ENCODE measurements at regions not wholly inside any gene's neighbourhood (a gene's known extent, or its start where the extent isn't known, plus 50 kb on each side); places are given as distances from the start of the nearest gene placed in this dataset.

GRCh38 chr2:64196963-64197362 lies 52.7 kb upstream of the PELI1 start:
- Histone ChIP-seq H3K4me3 (ENCODE audit: low read depth in 2 of 2, low read length in 1 of 2) (no peak overlapping the region), H3K79me2 (ENCODE audit: insufficient read depth) (no peaks in the 10 kb centered on the region), H3K4me1 (ENCODE audit: control insufficient read depth in 1 of 2, insufficient read depth in 2 of 2, low read depth in 1 of 2, low read length in 1 of 2) (0 out of 4 replicates have a peak, but pooled peaks cover 0 to 3% of the 10 kb centered on the region in 2 experiments), H2AFZ (ENCODE audit: low read depth) (no peak overlapping the region), H3K9me3 (no peaks in the 10 kb centered on the region), H3F3A (replicated peaks; ENCODE audit: insufficient read depth) (peaks cover 3% of the 10 kb centered on the region), H3K27ac (ENCODE audit: low read depth in 2 of 2, low read length in 1 of 2) (no peak overlapping the region), H3K36me3 (replicated peaks in 1 of 2; ENCODE audit: control insufficient read depth in 1 of 2, insufficient read depth in 2 of 2, low read length in 1 of 2) (no peaks in the 10 kb centered on the region), H3K9me2 (no peaks in the 10 kb centered on the region), H4K20me1 (ENCODE audit: insufficient read depth) (no peaks in the 10 kb centered on the region), H3K27me3 (ENCODE audit: insufficient read depth) (no peaks in the 10 kb centered on the region), H3K9ac (no peak overlapping the region), H3K4me2 (no peak overlapping the region)
- CTCF ChIA-PET = no interaction called here
- POLR2A ChIA-PET = no interaction called here
- WGBS (ENCODE audit: low lambda C conversion rate) = 84% methylated on average over 5 of the region's 5 CpGs
- no peak for DNase-seq
- TF ChIP-seq IRF3 (IDR thresholded peaks at IDR 0.05; ENCODE audit: low read depth, low read length) (no peak), TEAD4 (IDR thresholded peaks at IDR 0.05; ENCODE audit: borderline replicate concordance, insufficient read depth) (no peak), RAD21 (IDR thresholded peaks at IDR 0.05; ENCODE audit: low read length) (no peak), FOXJ3 (CRISPR knock-in tag; IDR thresholded peaks at IDR 0.05) (no peak), GABPA (IDR thresholded peaks at IDR 0.05; ENCODE audit: low read depth) (no peak)
- TF ChIP-seq, protein P1, sequence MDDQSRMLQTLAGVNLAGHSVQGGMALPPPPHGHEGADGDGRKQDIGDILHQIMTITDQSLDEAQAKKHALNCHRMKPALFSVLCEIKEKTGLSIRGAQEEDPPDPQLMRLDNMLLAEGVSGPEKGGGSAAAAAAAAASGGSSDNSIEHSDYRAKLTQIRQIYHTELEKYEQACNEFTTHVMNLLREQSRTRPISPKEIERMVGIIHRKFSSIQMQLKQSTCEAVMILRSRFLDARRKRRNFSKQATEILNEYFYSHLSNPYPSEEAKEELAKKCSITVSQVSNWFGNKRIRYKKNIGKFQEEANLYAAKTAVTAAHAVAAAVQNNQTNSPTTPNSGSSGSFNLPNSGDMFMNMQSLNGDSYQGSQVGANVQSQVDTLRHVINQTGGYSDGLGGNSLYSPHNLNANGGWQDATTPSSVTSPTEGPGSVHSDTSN (IDR thresholded peaks at IDR 0.05) = no peak

GRCh38 chr2:64201151-64201550 lies 56.9 kb upstream of the PELI1 start:
- Histone ChIP-seq H3K9ac (no peak overlapping the region), H3K4me2 (no peak overlapping the region), H2AFZ (ENCODE audit: low read depth) (no peak overlapping the region), H3K36me3 (replicated peaks in 1 of 2; ENCODE audit: control insufficient read depth in 1 of 2, insufficient read depth in 2 of 2, low read length in 1 of 2) (no peaks in the 10 kb centered on the region), H3K4me3 (ENCODE audit: low read depth in 2 of 2, low read length in 1 of 2) (no peak overlapping the region), H3K27me3 (ENCODE audit: insufficient read depth) (no peaks in the 10 kb centered on the region), H3K27ac (ENCODE audit: low read depth in 2 of 2, low read length in 1 of 2) (no peak overlapping the region), H4K20me1 (ENCODE audit: insufficient read depth) (no peaks in the 10 kb centered on the region), H3K79me2 (ENCODE audit: insufficient read depth) (no peaks in the 10 kb centered on the region), H3K9me2 (no peaks in the 10 kb centered on the region), H3K4me1 (ENCODE audit: control insufficient read depth in 1 of 2, insufficient read depth in 2 of 2, low read depth in 1 of 2, low read length in 1 of 2) (peaks cover 5 to 15% of the 10 kb centered on the region in 2 experiments; a peak in 3 of 4 replicates), H3K9me3 (no peaks in the 10 kb centered on the region), H3F3A (replicated peaks; ENCODE audit: insufficient read depth) (peaks cover 3% of the 10 kb centered on the region)
- POLR2A ChIA-PET = interaction anchor here (0.7 kb wide), 1 partner anchor 13 kb away, joined by 3 read pairs; no protein-coding TSS in a partner anchor
- CTCF ChIA-PET = no interaction called here
- no peak for DNase-seq
- 100% methylated on average over 1 of the region's 1 CpG for WGBS (ENCODE audit: low lambda C conversion rate)
- no peak for TF ChIP-seq USF2 (IDR thresholded peaks at IDR 0.05; ENCODE audit: borderline replicate concordance, low read depth, low read length)
- no peak for TF ChIP-seq EZH2phosphoT487 (IDR thresholded peaks at IDR 0.05; ENCODE audit: borderline replicate concordance, low read depth)
- TF ChIP-seq TAF1 (IDR thresholded peaks at IDR 0.05; ENCODE audit: borderline replicate concordance, low read depth, low read length) = no peak
- TF ChIP-seq NRF1 (IDR thresholded peaks at IDR 0.05; ENCODE audit: low read depth, low read length) = no peak
- TF ChIP-seq YY1 (IDR thresholded peaks at IDR 0.05; ENCODE audit: low read depth) = no peak
- no peak for TF ChIP-seq IRF3 (IDR thresholded peaks at IDR 0.05; ENCODE audit: low read depth, low read length)
- TF ChIP-seq GABPA (IDR thresholded peaks at IDR 0.05; ENCODE audit: low read depth) = no peak
- no peak for TF ChIP-seq USF1 (IDR thresholded peaks at IDR 0.05; ENCODE audit: borderline replicate concordance, low read depth)
- no peak for TF ChIP-seq MEF2A (IDR thresholded peaks at IDR 0.05; ENCODE audit: borderline replicate concordance, low read depth)
- TF ChIP-seq CHD2 (IDR thresholded peaks at IDR 0.05; ENCODE audit: low read length, partially characterized antibody) = no peak
- TF ChIP-seq, protein P1 (IDR thresholded peaks at IDR 0.05) = no peak
- no peak for TF ChIP-seq RAD21 (IDR thresholded peaks at IDR 0.05; ENCODE audit: low read length)
- no peak for TF ChIP-seq CTCF (IDR thresholded peaks at IDR 0.05)
- TF ChIP-seq FOXJ3 (CRISPR knock-in tag; IDR thresholded peaks at IDR 0.05) = no peak
- no peak for TF ChIP-seq RFX5 (IDR thresholded peaks at IDR 0.05; ENCODE audit: low read length)
- TF ChIP-seq POLR2AphosphoS5 (IDR thresholded peaks at IDR 0.05; ENCODE audit: low read depth, low read length) = no peak
- TF ChIP-seq FOSL2 (IDR thresholded peaks at IDR 0.05; ENCODE audit: borderline replicate concordance, low read depth) = no peak

Measured in SK-N-SH (cell line).